OCI-LY3 (cell line): ENCODE measurements at regions not wholly inside any gene's neighbourhood (a gene's known extent, or its start where the extent isn't known, plus 50 kb on each side); places are given as distances from the start of the nearest gene placed in this dataset.

ENCODE experiments used
- H2AFZ ChIP-seq: fragments of 200-600, 300-600 bp; shearing (Covaris generic); 2 replicates; pipeline ENCODE4 v1.6.0; 2014; ENCODE audit warnings: antibody characterized with exemption, low read depth, low read length
- H3K27ac ChIP-seq: fragments of 200-600, 300-600 bp; sonication (generic); 2 replicates; pipeline ENCODE4 v1.5.1; 2014; ENCODE audit warnings: mild to moderate bottlenecking, low read length, moderate library complexity, mixed read lengths
- H3K27me3 ChIP-seq: fragments of 200-600, 300-600 bp; sonication (generic); 2 replicates; pipeline ENCODE4 v1.6.1; 2014; ENCODE audit warnings: low read depth, low read length, mixed read lengths
- H3K36me3 ChIP-seq: fragments of 200-600, 300-600 bp; sonication (generic); replicated peaks from 2 replicates; pipeline ENCODE3; 2014; ENCODE audit warnings: low read depth, low read length, mixed read lengths
- H3K4me1 ChIP-seq: fragments of 300-600, 200-600 bp; sonication (generic); 2 replicates; pipeline ENCODE4 v1.6.1; 2014; ENCODE audit warnings: low read length, mixed read lengths
- H3K4me2 ChIP-seq: fragments of 200-600, 300-600 bp; sonication (generic); 2 replicates; pipeline ENCODE4 v1.6.1; 2014; ENCODE audit warnings: low read length, mixed read lengths
- H3K4me3 ChIP-seq: fragments of 300-600, 200-600 bp; sonication (generic); 2 replicates; pipeline ENCODE4 v1.5.1; 2014; ENCODE audit warnings: antibody characterized with exemption, mild to moderate bottlenecking, low read length, moderate library complexity
- H3K79me2 ChIP-seq: fragments of 300-600, 200-600 bp; shearing (Covaris generic); 2 replicates; pipeline ENCODE4 v1.6.1; 2014; ENCODE audit warnings: mild to moderate bottlenecking, low read length, mixed read lengths
- H3K9ac ChIP-seq: fragments of 300-600, 200-600 bp; shearing (Covaris generic); 2 replicates; pipeline ENCODE4 v1.6.0; 2014; ENCODE audit warnings: mild to moderate bottlenecking, low read length, moderate library complexity
- H3K9me3 ChIP-seq: fragments of 200-600, 300-600 bp; shearing (Covaris generic); 2 replicates; pipeline ENCODE4 v1.6.1; 2014; ENCODE audit warnings: low read length, mixed read lengths; ENCODE audit not compliant: insufficient read depth
- H4K20me1 ChIP-seq: fragments of 200-600, 300-600 bp; sonication (generic); 2 replicates; pipeline ENCODE4 v1.6.1; 2016; ENCODE audit warnings: low read length, mixed read lengths; ENCODE audit not compliant: insufficient read depth
- EZH2phosphoT487 ChIP-seq: fragments of 200-600 bp; shearing (Covaris generic); IDR thresholded peaks from 2 replicates; pipeline ENCODE4 v1.6.1; 2018; ENCODE audit warnings: antibody characterized with exemption, mixed run types, low read depth
- TF ChIP-seq, protein P1 (sequence below): fragments of 200-600, 300-600 bp; sonication (generic); IDR thresholded peaks from 2 replicates; pipeline ENCODE4 v1.5.1; 2014; ENCODE audit warnings: antibody characterized with exemption, low read length, low read depth

DNA sequence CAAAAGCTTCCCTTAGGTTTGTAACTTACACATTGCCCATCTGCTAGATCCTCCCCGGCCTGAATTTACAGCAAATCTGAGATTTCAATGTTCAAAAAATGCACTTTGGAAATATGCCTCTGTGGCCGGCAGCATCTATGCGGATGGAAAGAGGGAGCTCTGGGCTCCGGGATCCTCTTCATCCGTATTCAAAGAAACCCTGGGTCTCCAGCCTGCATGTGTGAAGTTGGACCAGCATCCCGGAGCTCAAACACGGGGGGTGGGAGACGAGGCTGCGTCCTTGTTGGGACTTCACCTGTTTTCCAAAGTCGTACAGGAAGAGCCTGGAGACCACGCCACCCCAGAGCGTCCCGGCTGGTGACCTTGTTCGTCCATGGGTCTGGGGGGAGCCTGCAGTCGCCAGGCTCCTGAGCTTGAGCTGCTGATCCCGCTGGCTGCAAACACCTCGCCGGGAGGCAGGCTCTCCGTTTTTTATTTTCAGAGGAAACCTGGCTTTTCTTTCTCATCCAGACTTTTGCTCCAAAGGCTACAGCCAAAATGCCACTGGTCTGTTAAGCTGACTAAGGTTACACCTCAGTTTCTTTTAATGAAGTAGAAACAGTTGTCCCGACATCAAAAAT lies 77.4 kb downstream of the PTGR3 start:
- H3K9me3 ChIP-seq: no peaks in the 10 kb centered on the region
- no peak overlapping the region for H3K4me3 ChIP-seq
- H2AFZ ChIP-seq: no peak overlapping the region
- TF ChIP-seq, protein P1, sequence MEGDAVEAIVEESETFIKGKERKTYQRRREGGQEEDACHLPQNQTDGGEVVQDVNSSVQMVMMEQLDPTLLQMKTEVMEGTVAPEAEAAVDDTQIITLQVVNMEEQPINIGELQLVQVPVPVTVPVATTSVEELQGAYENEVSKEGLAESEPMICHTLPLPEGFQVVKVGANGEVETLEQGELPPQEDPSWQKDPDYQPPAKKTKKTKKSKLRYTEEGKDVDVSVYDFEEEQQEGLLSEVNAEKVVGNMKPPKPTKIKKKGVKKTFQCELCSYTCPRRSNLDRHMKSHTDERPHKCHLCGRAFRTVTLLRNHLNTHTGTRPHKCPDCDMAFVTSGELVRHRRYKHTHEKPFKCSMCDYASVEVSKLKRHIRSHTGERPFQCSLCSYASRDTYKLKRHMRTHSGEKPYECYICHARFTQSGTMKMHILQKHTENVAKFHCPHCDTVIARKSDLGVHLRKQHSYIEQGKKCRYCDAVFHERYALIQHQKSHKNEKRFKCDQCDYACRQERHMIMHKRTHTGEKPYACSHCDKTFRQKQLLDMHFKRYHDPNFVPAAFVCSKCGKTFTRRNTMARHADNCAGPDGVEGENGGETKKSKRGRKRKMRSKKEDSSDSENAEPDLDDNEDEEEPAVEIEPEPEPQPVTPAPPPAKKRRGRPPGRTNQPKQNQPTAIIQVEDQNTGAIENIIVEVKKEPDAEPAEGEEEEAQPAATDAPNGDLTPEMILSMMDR: no peak
- TF ChIP-seq EZH2phosphoT487: no peak
- H3K4me1 ChIP-seq: no peaks in the 10 kb centered on the region
- H3K79me2 ChIP-seq: no peaks in the 10 kb centered on the region
- H3K36me3 ChIP-seq: no peaks in the 10 kb centered on the region
- no peak overlapping the region for H3K4me2 ChIP-seq
- H3K9ac ChIP-seq: no peak overlapping the region
- H3K27me3 ChIP-seq: 0 out of 2 replicates have a peak, but pooled peaks cover 4% of the 10 kb centered on the region
- H3K27ac ChIP-seq: no peak overlapping the region
- no peaks in the 10 kb centered on the region for H4K20me1 ChIP-seq

DNA sequence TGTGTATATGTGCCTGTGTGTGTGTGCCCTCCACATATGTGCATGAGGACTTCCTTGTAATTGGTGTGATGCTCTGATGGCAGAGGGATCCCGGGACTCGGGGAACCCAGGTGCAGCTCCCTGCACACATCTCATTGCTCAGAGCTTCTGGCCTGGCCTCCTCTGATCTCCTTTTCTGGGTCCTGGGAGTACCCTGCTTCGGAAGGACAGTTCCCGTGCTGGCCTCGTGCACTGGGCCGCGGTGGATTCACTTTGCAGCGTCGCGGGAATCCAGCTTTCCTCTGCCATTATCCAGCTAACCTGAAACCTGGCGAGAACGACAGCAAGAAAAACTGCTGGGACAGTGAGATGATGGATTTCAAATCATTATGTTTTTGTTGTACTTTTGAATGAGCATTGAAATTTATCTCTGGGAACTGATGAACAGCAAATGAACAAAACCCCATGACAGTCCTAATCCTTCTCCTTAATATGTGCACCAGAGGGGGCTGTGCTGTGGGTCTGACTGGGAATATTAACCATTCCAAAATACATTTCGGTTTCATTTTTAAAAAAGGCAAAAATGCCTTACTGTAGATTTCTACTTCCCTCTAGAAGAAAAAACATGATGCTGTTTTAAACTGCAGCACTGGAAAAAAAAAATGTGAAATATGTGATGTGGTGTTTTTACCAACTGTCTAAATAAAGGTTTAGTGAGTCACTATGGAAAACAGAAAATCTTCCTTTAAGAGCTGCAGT lies 78.2 kb downstream of the PTGR3 start:
- Histone ChIP-seq H3K79me2 (no peaks in the 10 kb centered on the region), H3K4me2 (no peak overlapping the region), H3K36me3 (no peaks in the 10 kb centered on the region), H3K4me3 (no peak overlapping the region), H3K27ac (no peak overlapping the region), H4K20me1 (no peaks in the 10 kb centered on the region), H3K9ac (no peak overlapping the region), H2AFZ (no peak overlapping the region), H3K4me1 (no peaks in the 10 kb centered on the region), H3K9me3 (no peaks in the 10 kb centered on the region), H3K27me3 (0 out of 2 replicates have a peak, but pooled peaks cover 4% of the 10 kb centered on the region)
- TF ChIP-seq, protein P1: no peak

DNA sequence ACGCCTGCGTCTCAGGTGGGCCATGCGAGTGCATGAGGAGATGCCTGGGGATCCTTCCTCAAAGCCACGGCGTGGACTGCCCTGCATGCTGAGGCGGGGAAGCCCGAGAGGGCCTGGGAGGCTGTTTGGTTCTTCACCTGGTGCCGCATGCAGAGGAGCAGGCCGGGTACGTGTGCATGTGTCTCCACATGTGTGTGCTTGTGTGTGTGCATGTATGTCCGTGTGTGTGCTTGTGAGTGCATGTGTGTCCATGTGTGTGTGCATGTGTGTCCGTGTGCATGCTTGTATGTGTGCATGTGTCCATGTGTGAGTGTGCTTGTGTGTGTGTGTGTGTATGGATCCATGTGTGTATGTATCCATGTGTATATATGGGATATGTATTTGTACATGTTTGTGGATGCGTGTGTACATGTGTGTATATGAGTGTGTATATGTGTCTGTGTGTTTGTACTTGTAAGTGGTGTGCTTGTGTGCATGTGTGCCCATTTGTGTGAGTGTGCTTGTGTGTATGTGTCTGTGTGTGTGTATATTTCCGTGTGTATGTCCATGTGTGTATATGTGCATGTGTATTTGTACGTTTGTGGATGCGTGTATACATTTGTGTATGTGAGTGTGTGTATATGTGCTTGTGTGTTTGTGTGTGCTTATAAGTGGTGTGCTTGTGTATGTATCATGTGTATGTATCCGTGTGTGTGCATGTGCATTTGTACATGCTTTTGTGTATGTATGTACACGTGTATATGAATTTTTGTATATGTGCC lies 79.0 kb downstream of the PTGR3 start:
- Histone ChIP-seq H4K20me1 (no peaks in the 10 kb centered on the region), H3K36me3 (no peaks in the 10 kb centered on the region), H3K4me1 (no peaks in the 10 kb centered on the region), H3K4me2 (no peak overlapping the region), H3K4me3 (no peak overlapping the region), H3K9me3 (no peaks in the 10 kb centered on the region), H3K27me3 (0 out of 2 replicates have a peak, but pooled peaks cover 4% of the 10 kb centered on the region), H3K27ac (no peak overlapping the region), H3K9ac (no peak overlapping the region), H3K79me2 (no peaks in the 10 kb centered on the region), H2AFZ (no peak overlapping the region)
- no peak for TF ChIP-seq EZH2phosphoT487
- TF ChIP-seq, protein P1: no peak
